ENCODE measurements at regions not wholly inside any gene's neighbourhood (a gene's known extent, or its start where the extent isn't known, plus 50 kb on each side); places are given as distances from the start of the nearest gene placed in this dataset.

DNA sequence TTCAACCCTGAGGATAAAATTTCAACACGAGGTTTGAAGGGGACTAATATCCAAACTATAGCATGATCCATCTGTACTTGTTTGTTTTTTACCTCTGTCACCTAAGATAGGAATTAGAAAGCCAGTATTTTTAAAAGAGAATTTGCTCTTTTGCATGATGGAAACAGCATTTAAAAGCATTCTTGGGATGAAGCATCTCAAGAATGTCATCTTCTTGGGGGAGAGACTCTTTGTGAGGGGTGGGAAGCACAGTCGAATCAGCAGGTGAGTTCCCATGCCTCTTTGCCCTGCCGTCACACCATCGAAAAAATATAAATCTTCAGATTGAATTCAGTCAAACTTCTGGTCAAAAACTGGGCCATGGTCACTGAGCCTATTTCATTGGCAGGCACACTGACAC, 55.3 kb upstream of the BCHE start:
- no peak for DNase-seq
